Umbilical cord (tissue), 1 donor: ENCODE measurements at regions not wholly inside any gene's neighbourhood (a gene's known extent, or its start where the extent isn't known, plus 50 kb on each side); places are given as distances from the start of the nearest gene placed in this dataset.
A peak's percentile ranks its signal among the peaks of the same experiment; 100 is the strongest.
"Not testable (repeated sequence)": the region's sequence is repeated elsewhere in the genome, so short reads cannot be mapped to it uniquely, and the experiment has no call there.

ENCODE experiments used
- DNase-seq: peaks from one replicate; pipeline ENCODE4 v3.0.0-alpha.2; 2015; ENCODE audit warnings: low spot score

DNA sequence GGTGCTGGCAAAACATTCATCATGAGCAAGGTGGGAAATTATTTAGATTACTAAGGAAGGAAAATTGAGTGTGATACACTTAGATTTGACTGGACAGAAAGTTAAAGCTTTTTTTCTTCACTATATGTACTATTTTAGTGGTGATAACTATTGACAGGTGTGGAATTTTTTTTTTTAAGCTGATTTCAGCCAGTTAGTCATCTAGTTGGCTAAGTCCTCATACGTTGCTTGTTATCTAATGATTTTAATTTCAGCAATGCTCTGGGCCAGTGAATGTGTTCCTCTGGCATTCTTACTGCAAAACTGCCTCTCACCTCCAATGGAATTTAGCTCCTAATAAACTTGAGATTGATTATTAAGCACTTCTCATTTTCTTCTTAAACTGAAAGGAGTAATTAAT, 1223.2 kb upstream of the ACVR2A start:
- DNase-seq: no peak

GRCh38 chr2:146615778-146616177, 1229.1 kb upstream of the ACVR2A start:
- DNase-seq: no peak

- DNase-seq: no peak
These were observed 1236.3 kb upstream of the ACVR2A start for GRCh38 chr2:146608490-146608889.

- no peak for DNase-seq
These were observed 1240.3 kb upstream of the ACVR2A start for GRCh38 chr2:146604521-146604920.

- DNase-seq: no peak
These were observed 1242.0 kb upstream of the ACVR2A start for GRCh38 chr2:146602856-146603255.

DNA sequence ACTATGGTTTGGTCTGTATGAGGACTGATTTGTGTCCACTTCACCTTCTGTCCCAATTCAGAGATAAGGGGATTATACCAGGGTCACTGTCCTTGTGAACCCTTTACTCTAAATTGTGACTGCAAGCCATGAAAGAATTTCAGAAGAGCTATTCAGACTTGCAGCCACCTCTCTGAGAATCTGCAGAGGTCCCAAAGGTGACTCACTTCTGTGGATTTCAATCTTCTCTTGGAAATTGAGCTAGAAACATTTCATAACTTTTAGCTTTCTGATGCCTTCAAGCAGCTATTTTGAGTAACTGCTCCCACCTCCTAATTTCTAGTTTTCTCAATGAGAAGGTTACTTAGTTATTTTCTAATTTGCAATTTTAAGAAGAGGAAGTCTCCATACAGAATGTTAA, 1242.4 kb upstream of the ACVR2A start:
- peak; percentile 13 for DNase-seq

GRCh38 chr2:146598791-146599190, 1246.0 kb upstream of the ACVR2A start:
- no peak for DNase-seq

- no peak for DNase-seq
These were observed 1247.5 kb upstream of the ACVR2A start for GRCh38 chr2:146597291-146597690.

- DNase-seq: no peak
These were observed 1252.9 kb upstream of the ACVR2A start for GRCh38 chr2:146591908-146592307.

GRCh38 chr2:146587291-146587713, 1257.5 kb upstream of the ACVR2A start:
- no peak for DNase-seq

DNA sequence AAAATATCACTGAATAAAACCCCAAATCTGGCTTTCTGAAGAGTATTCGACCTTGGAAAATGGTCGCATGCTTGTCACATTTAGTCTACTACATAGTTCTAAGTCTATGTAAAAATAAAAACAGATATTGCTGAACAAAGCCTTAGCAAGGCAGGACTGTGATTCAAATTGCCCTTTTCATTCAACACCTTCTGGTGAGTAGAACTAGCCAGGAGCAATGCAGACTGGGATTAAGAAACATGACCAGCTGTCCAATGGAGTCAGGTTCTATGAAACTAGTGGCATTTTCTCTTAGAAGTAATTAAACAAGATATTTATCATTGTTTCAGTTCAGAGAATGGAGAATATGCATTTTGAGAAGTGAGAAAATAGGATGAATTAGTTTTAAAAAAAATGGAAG, 1260.5 kb upstream of the ACVR2A start:
- DNase-seq: no peak

GRCh38 chr2:146579147-146579930, 1265.5 kb upstream of the ACVR2A start:
- peak; percentile 48 for DNase-seq

DNA sequence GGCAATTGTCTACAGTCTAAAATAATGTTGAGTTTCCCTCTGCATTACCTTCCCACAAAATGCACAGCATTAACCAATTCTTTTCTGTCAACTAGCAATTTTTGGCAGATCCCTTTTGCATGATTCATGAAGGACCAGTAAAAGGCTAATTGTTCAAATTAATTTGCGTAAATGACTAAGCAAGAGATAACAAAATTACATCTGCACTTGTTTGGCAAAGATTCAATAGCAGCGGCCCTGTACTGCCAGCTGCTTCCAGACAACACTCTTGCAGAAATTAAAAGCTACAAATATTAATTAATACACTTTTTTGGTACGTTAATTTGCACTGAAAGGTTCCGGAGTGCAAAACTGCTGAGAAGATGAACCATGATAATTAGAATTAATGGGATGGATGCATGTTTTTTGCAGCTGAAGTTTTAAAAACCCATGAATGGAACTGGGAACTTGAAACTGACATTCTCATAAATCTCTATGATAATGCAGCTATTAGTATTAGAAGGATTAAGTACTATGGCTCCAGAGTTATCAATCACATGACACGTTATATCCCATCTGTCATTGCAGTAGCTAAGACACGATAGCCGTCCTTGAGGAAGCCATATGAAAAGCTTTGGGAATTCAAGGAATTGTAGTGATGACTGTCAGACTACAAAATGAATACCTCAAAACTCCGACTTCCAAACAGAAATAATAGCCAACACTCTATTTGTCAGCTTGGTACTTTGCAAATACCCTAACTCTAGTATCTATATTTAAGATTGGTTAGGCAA, 1268.3 kb upstream of the ACVR2A start:
- DNase-seq: no peak

GRCh38 chr2:146572598-146572997, 1272.2 kb upstream of the ACVR2A start:
- no peak for DNase-seq

DNA sequence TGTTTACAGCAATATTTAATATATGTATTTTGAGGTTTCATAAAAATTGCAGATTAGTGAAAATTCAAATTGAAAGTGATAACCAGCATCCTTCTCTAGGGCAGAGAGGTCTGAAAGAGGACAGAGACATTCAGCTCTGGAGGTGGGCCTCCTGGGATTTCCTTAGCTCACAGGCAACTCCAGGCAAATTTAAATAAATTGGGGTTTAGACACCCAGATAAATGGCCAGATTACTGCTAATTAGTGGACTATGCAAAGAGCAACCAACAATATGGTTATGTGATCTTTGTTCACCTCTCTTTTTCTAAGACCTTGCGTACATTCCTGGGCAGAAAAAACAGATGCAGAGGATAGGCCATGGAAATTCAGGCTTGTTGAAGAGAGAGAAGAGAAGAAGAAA, 1282.8 kb upstream of the ACVR2A start:
- no peak for DNase-seq

- DNase-seq: no peak
These were observed 1297.6 kb upstream of the ACVR2A start for GRCh38 chr2:146547236-146547635.

GRCh38 chr2:146544701-146545100, 1300.1 kb upstream of the ACVR2A start:
- DNase-seq: no peak

DNA sequence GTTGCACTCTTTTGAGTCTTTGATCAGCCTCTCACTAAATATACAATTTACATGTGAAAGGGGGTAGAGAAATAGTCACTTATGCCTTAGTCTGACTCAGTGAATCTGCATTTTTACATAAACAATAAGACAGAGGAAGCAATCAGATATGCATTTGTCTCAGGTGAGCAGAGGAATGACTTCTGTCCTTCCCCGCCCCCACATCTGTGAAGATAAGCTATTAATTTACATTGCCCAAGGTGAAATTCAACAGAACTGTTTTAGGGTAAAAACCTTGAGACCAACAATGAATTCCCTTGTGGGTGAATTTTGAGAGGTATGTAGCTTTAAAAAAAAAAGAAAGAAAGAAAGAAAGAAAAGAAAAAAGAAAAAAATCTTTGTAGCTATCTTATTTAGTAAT, 1302.9 kb upstream of the ACVR2A start:
- DNase-seq: no peak

GRCh38 chr2:146540271-146540932, 1304.4 kb upstream of the ACVR2A start:
- DNase-seq: no peak

GRCh38 chr2:146539739-146540138, 1305.1 kb upstream of the ACVR2A start:
- DNase-seq: not testable (repeated sequence)

DNA sequence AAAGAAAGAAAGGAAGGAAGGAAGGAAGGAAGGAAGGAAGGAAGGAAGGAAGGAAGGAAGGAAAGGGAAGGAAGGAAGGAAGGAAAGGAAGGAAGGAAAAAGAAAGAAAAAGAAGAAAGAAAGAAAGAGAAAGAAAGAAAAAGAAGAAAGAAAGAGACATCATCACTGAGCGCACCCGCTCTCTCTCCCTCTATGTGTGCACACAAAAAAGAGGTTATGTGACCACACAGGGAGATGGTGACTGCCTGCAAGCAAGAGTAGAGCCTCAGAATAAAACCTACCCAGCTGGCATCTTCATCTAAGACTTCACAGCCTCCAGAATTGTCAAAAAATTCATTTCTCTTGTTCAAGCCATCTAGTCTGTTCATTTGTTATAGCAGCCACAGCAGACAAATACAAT, 1307.4 kb upstream of the ACVR2A start:
- no peak for DNase-seq

- DNase-seq: no peak
These were observed 1312.2 kb upstream of the ACVR2A start for GRCh38 chr2:146532509-146533147.
